GM21825 (cell line): ENCODE measurements at regions not wholly inside any gene's neighbourhood (a gene's known extent, or its start where the extent isn't known, plus 50 kb on each side); places are given as distances from the start of the nearest gene placed in this dataset.

Experiments used
- ATAC-seq: cut with Tn5 transposase; IDR thresholded peaks from one replicate; pipeline ENCODE4 v1.9.1; 2021; ENCODE audit warnings: mild to moderate bottlenecking, moderate library complexity; ENCODE audit not compliant: unreplicated experiment

- no peak for ATAC-seq
These were observed 78.2 kb downstream of the IRF2BPL start for GRCh38 chr14:76950055-76951020.

GRCh38 chr14:76948976-76949375, 79.5 kb downstream of the IRF2BPL start:
- ATAC-seq: no peak

- no peak for ATAC-seq
These were observed 80.1 kb downstream of the IRF2BPL start for GRCh38 chr14:76948213-76948947.

- no peak for ATAC-seq
These were observed 80.7 kb downstream of the IRF2BPL start for GRCh38 chr14:76947838-76948184.

GRCh38 chr14:76947078-76947837, 81.2 kb downstream of the IRF2BPL start:
- ATAC-seq: peak; percentile 89

GRCh38 chr14:76946753-76947077, 81.8 kb downstream of the IRF2BPL start:
- ATAC-seq: no peak

- ATAC-seq: no peak
These were observed 85.4 kb downstream of the IRF2BPL start for GRCh38 chr14:76943072-76943471.

- no peak for ATAC-seq
These were observed 86.3 kb downstream of the IRF2BPL start for GRCh38 chr14:76941946-76942805.

GRCh38 chr14:76941544-76941943, 87.0 kb downstream of the IRF2BPL start:
- ATAC-seq: no peak

GRCh38 chr14:76940021-76940760, 88.3 kb downstream of the IRF2BPL start:
- no peak for ATAC-seq

GRCh38 chr14:76939015-76939742, 89.3 kb downstream of the IRF2BPL start:
- ATAC-seq: no peak

- ATAC-seq: no peak
These were observed 90.4 kb downstream of the IRF2BPL start for GRCh38 chr14:76938092-76938500.

- no peak for ATAC-seq
These were observed 91.1 kb downstream of the IRF2BPL start for GRCh38 chr14:76937181-76938091.

GRCh38 chr14:76936483-76936882, 92.0 kb downstream of the IRF2BPL start:
- ATAC-seq: no peak

- no peak for ATAC-seq
These were observed 95.0 kb downstream of the IRF2BPL start for GRCh38 chr14:76933515-76933914.

- no peak for ATAC-seq
These were observed 96.7 kb downstream of the IRF2BPL start for GRCh38 chr14:76931631-76932402.

GRCh38 chr14:76930549-76930948, 98.0 kb downstream of the IRF2BPL start:
- no peak for ATAC-seq
